CD4-positive, CD25-positive, alpha-beta regulatory T cell (primary cell): ENCODE measurements at regions not wholly inside any gene's neighbourhood (a gene's known extent, or its start where the extent isn't known, plus 50 kb on each side); places are given as distances from the start of the nearest gene placed in this dataset.
"Not testable (repeated sequence)": the region's sequence is repeated elsewhere in the genome, so short reads cannot be mapped to it uniquely, and the experiment has no call there.

Source experiments
- ATAC-seq, 2 donors: fragments of 150-1000 bp; cut with Tn5 transposase; one replicate each; pipeline ENCODE4 v1.10.0; 2021; ENCODE audit warnings: low read depth in 2 of 2, moderate number of reproducible peaks in 2 of 2, moderate library complexity in 1 of 2
- DNase-seq, 3 donors: peaks; one replicate each; pipeline versions ENCODE4 v3.0.0 to v3.0.0-alpha.2; 2012 to 2022; ENCODE audit warnings: mixed read lengths in 1 of 3
- H3K27ac ChIP-seq: one replicate; pipeline ENCODE4 v1.7.0; 2013; ENCODE audit warnings: mild to moderate bottlenecking, low read length; ENCODE audit not compliant: insufficient read depth, poor library complexity, severe bottlenecking
- H3K27me3 ChIP-seq: one replicate; pipeline ENCODE4 v1.7.0; 2013; ENCODE audit warnings: low read length; ENCODE audit not compliant: control insufficient read depth, insufficient read depth
- H3K36me3 ChIP-seq: one replicate; pipeline ENCODE4 v1.7.0; 2013; ENCODE audit warnings: mild to moderate bottlenecking, low read length, moderate library complexity; ENCODE audit not compliant: control insufficient read depth, insufficient read depth
- H3K4me1 ChIP-seq: 2 replicates; pipeline ENCODE4 v1.7.0; 2013; ENCODE audit warnings: mild to moderate bottlenecking, low read length; ENCODE audit not compliant: insufficient read depth, control insufficient read depth, poor library complexity, severe bottlenecking
- H3K4me3 ChIP-seq: one replicate; pipeline ENCODE4 v1.7.0; 2013; ENCODE audit warnings: low read depth, mild to moderate bottlenecking, low read length, moderate library complexity
- H3K9me3 ChIP-seq, 2 experiments: 1 replicate in 1 of 2; 2 replicates in 1 of 2; pipeline ENCODE4 v1.7.0; 2013; ENCODE audit warnings: low read length in 2 of 2, mild to moderate bottlenecking in 1 of 2, moderate library complexity in 1 of 2; ENCODE audit not compliant: control insufficient read depth in 2 of 2
- H3K27ac Mint-ChIP-seq, 3 donors: one replicate each; pipeline ENCODE4 v1.8.0; 2020 to 2022; ENCODE audit warnings: mild to moderate bottlenecking in 3 of 3, mixed read lengths in 3 of 3, moderate library complexity in 2 of 3
- H3K27me3 Mint-ChIP-seq: one replicate; pipeline ENCODE4 v1.8.0; 2022; ENCODE audit warnings: mild to moderate bottlenecking, mixed read lengths
- H3K36me3 Mint-ChIP-seq: one replicate; pipeline ENCODE4 v1.8.0; 2020; ENCODE audit warnings: mixed read lengths
- H3K4me1 Mint-ChIP-seq, 4 donors: one replicate each; pipeline ENCODE4 v1.8.0; 2020 to 2022; ENCODE audit warnings: mixed read lengths in 4 of 4, mild to moderate bottlenecking in 1 of 4
- H3K4me3 Mint-ChIP-seq, 4 donors: one replicate each; pipeline ENCODE4 v1.8.0; 2020 to 2022; ENCODE audit warnings: mild to moderate bottlenecking in 4 of 4, mixed read lengths in 4 of 4, moderate library complexity in 3 of 4
- H3K9me3 Mint-ChIP-seq, 7 donors: one replicate each; pipeline ENCODE4 v1.8.0; 2020 to 2022; ENCODE audit warnings: mixed read lengths in 7 of 7, mild to moderate bottlenecking in 3 of 7, moderate library complexity in 2 of 7

GRCh38 chr6:112477125-112477524 is 130.0 kb downstream of the RFPL4B start:
- Histone ChIP-seq H3K4me1 (no peaks in the 10 kb centered on the region), H3K27ac (no peak overlapping the region), H3K4me3 (no peak overlapping the region), H3K36me3 (no peaks in the 10 kb centered on the region), H3K27me3 (no peaks in the 10 kb centered on the region), H3K9me3 (no peaks in the 10 kb centered on the region)
- Mint-ChIP-seq H3K4me1 (no peaks in the 10 kb centered on the region), H3K9me3 (peaks cover 0 to 6% (median 1%) of the 10 kb centered on the region in 7 donors), H3K27me3 (no peaks in the 10 kb centered on the region), H3K4me3 (no peak overlapping the region), H3K36me3 (no peaks in the 10 kb centered on the region), H3K27ac (peak overlapping the region in 1 of 3 donors; percentile 44)
- ATAC-seq (no peak), DNase-seq (no peak)

- DNase-seq = no peak
- H3K4me1 Mint-ChIP-seq = no peaks in the 10 kb centered on the region
- Histone ChIP-seq H3K4me1 (no peaks in the 10 kb centered on the region), H3K27ac (no peak overlapping the region), H3K4me3 (no peak overlapping the region), H3K27me3 (no peaks in the 10 kb centered on the region), H3K9me3 (no peaks in the 10 kb centered on the region), H3K36me3 (no peaks in the 10 kb centered on the region)
- H3K36me3 Mint-ChIP-seq = no peaks in the 10 kb centered on the region
- no peak overlapping the region for H3K4me3 Mint-ChIP-seq
- H3K27ac Mint-ChIP-seq = no peak overlapping the region
- H3K27me3 Mint-ChIP-seq = no peaks in the 10 kb centered on the region
- peaks cover 0 to 6% (median 1%) of the 10 kb centered on the region in 7 donors for H3K9me3 Mint-ChIP-seq
- no peak for ATAC-seq
These were observed 130.9 kb downstream of the RFPL4B start for GRCh38 chr6:112478036-112478435.

DNA sequence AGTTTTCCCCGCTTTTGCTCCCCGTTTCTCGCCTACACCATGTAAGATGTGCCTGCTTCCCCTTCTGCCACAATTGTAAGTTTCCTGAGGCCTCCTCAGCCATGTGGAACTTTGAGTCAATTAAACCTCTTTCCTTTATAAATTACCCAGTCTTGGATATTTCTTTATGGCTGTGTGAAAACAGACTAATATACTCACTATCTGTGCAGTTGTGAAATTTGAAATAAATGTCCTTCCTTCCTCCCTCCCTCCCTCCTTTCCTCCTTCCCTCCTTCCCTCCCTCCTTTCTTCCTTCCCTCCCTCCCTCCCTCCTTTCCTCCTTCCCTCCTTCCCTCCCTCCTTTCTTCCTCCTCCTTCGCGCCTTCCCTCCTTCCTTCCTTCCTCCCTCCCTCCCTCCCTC is 132.8 kb downstream of the RFPL4B start:
- not testable (repeated sequence) for H3K4me3 Mint-ChIP-seq, ATAC-seq, H3K27ac ChIP-seq, H3K36me3 ChIP-seq, H3K27me3 Mint-ChIP-seq, H3K9me3 Mint-ChIP-seq, H3K4me1 ChIP-seq, H3K27me3 ChIP-seq, H3K4me1 Mint-ChIP-seq, DNase-seq, H3K27ac Mint-ChIP-seq, H3K4me3 ChIP-seq, H3K9me3 ChIP-seq, H3K36me3 Mint-ChIP-seq

DNA sequence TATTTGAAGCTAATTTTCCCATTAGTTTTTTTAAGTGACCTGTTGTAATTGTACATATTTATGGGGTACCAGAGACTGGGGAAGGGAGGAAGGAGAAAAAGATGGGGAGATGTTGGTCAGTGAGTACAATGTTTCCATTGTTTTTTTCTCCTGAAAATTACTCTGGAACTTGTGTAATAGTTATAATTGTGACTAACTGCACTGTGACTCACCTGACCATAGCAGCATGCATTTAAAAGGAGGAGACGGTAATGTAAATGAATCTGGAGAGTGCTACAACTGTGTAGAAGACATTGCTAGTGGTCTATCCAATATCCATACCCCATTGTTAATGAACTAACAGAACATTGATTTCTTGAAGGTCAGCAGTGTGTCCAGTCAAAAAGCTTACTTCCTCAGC is 133.4 kb downstream of the RFPL4B start:
- DNase-seq (no peak), ATAC-seq (no peak)
- no peaks in the 10 kb centered on the region for H3K27me3 ChIP-seq
- H3K9me3 Mint-ChIP-seq = peaks cover 0 to 4% (median 1%) of the 10 kb centered on the region in 7 donors
- H3K36me3 ChIP-seq = no peaks in the 10 kb centered on the region
- no peak overlapping the region for H3K4me3 Mint-ChIP-seq
- no peaks in the 10 kb centered on the region for H3K4me1 Mint-ChIP-seq
- no peak overlapping the region for H3K27ac ChIP-seq
- no peaks in the 10 kb centered on the region for H3K9me3 ChIP-seq
- no peak overlapping the region for H3K4me3 ChIP-seq
- no peaks in the 10 kb centered on the region for H3K27me3 Mint-ChIP-seq
- H3K4me1 ChIP-seq = no peaks in the 10 kb centered on the region
- H3K36me3 Mint-ChIP-seq = no peaks in the 10 kb centered on the region
- H3K27ac Mint-ChIP-seq = no peak overlapping the region

DNA sequence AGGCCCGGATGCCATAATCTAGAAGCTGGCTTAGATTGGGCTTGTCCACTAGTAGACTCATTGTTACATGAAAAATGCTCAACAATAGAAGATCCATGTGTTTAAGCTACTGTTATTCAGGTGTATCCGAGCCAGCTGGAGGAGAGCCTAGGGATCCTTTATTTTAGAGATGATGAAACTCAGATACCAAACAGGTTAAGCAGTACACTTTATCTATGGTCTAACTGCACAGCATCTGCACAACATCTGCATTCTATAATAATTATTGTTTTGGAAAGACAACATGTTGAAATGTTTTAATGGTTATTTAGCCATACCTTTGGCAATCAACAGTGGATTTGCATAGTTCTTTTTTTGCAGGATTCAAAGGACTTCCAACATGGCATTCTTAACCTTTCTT is 134.1 kb downstream of the RFPL4B start:
- ATAC-seq = no peak
- Mint-ChIP-seq H3K27me3 (no peaks in the 10 kb centered on the region), H3K4me1 (no peaks in the 10 kb centered on the region), H3K27ac (no peak overlapping the region), H3K36me3 (no peaks in the 10 kb centered on the region), H3K9me3 (peaks cover 0 to 4% (median 1%) of the 10 kb centered on the region in 7 donors), H3K4me3 (no peak overlapping the region)
- Histone ChIP-seq H3K27me3 (no peaks in the 10 kb centered on the region), H3K36me3 (no peaks in the 10 kb centered on the region), H3K4me1 (no peaks in the 10 kb centered on the region), H3K9me3 (no peaks in the 10 kb centered on the region), H3K4me3 (no peak overlapping the region), H3K27ac (no peak overlapping the region)
- DNase-seq = no peak

GRCh38 chr6:112482373-112482772 is 135.2 kb downstream of the RFPL4B start:
- peaks cover 0 to 4% (median 0%) of the 10 kb centered on the region in 7 donors for H3K9me3 Mint-ChIP-seq
- no peaks in the 10 kb centered on the region for H3K4me1 Mint-ChIP-seq
- no peak overlapping the region for H3K4me3 ChIP-seq
- no peaks in the 10 kb centered on the region for H3K9me3 ChIP-seq
- ATAC-seq (no peak), DNase-seq (no peak)
- no peaks in the 10 kb centered on the region for H3K36me3 Mint-ChIP-seq
- H3K27ac ChIP-seq = no peak overlapping the region
- no peak overlapping the region for H3K27ac Mint-ChIP-seq
- no peaks in the 10 kb centered on the region for H3K36me3 ChIP-seq
- H3K27me3 Mint-ChIP-seq = no peaks in the 10 kb centered on the region
- H3K4me3 Mint-ChIP-seq = no peak overlapping the region
- H3K27me3 ChIP-seq = no peaks in the 10 kb centered on the region
- H3K4me1 ChIP-seq = no peaks in the 10 kb centered on the region

GRCh38 chr6:112485120-112485826 is 138.1 kb downstream of the RFPL4B start:
- H3K36me3 ChIP-seq = no peaks in the 10 kb centered on the region
- DNase-seq (no peak), ATAC-seq (no peak)
- no peak overlapping the region for H3K4me3 ChIP-seq
- H3K4me3 Mint-ChIP-seq = no peak overlapping the region
- H3K4me1 ChIP-seq = no peaks in the 10 kb centered on the region
- no peaks in the 10 kb centered on the region for H3K4me1 Mint-ChIP-seq
- peaks cover 0 to 4% (median 2%) of the 10 kb centered on the region in 7 donors for H3K9me3 Mint-ChIP-seq
- H3K27ac ChIP-seq = no peak overlapping the region
- no peaks in the 10 kb centered on the region for H3K36me3 Mint-ChIP-seq
- H3K27ac Mint-ChIP-seq = no peak overlapping the region
- no peaks in the 10 kb centered on the region for H3K9me3 ChIP-seq
- no peaks in the 10 kb centered on the region for H3K27me3 Mint-ChIP-seq
- no peaks in the 10 kb centered on the region for H3K27me3 ChIP-seq

DNA sequence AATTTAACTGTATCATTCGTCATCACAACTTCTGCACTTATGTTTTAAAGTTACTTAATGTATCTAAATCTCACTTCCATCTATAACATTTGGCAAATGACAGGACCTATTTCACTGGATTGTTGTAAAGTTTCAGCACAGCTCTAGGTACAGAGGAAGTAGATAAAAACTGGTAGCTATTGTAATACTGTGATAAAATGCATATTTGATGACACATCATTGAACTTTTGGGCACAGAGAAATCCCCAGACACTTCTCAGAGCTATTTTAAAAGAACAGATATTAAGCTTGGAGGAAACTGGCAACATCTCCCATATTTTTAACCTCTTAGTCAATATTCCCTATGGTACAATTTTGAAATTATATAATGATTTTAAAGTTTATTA is 138.7 kb downstream of the RFPL4B start:
- no peak for DNase-seq
- no peak overlapping the region for H3K4me3 Mint-ChIP-seq
- H3K27ac ChIP-seq = no peak overlapping the region
- no peaks in the 10 kb centered on the region for H3K27me3 Mint-ChIP-seq
- H3K27ac Mint-ChIP-seq = no peak overlapping the region
- no peak overlapping the region for H3K4me3 ChIP-seq
- no peaks in the 10 kb centered on the region for H3K9me3 ChIP-seq
- peaks cover 0 to 3% (median 2%) of the 10 kb centered on the region in 7 donors for H3K9me3 Mint-ChIP-seq
- H3K4me1 Mint-ChIP-seq = no peaks in the 10 kb centered on the region
- ATAC-seq = no peak
- no peaks in the 10 kb centered on the region for H3K27me3 ChIP-seq
- no peaks in the 10 kb centered on the region for H3K36me3 ChIP-seq
- no peaks in the 10 kb centered on the region for H3K36me3 Mint-ChIP-seq
- no peaks in the 10 kb centered on the region for H3K4me1 ChIP-seq
